SK-N-SH (cell line): ENCODE measurements at regions not wholly inside any gene's neighbourhood (a gene's known extent, or its start where the extent isn't known, plus 50 kb on each side); places are given as distances from the start of the nearest gene placed in this dataset.
A peak's percentile ranks its signal among the peaks of the same experiment; 100 is the strongest.

ENCODE experiments used
- CTCF ChIA-PET: fragments of 300-600, 350-600 bp; formaldehyde crosslinking; extraction: SDS; loops from one replicate; lab custom pipeline; 2021; lab: Yijun Ruan, JAX
- POLR2A ChIA-PET: fragments of 350-600 bp; sonication (Branson Sonifier 250); formaldehyde crosslinking; extraction: SDS; loops from one replicate; lab custom pipeline; 2020; ENCODE audit warnings: antibody characterized with exemption, inconsistent platforms; lab: Yijun Ruan, JAX
- DNase-seq: peaks from one replicate; pipeline ENCODE4 v3.0.0; 2012
- H2AFZ ChIP-seq: fragments of 200-600 bp; sonication (generic); 2 replicates; pipeline ENCODE4 v1.8.1; 2016; ENCODE audit warnings: antibody characterized with exemption, mild to moderate bottlenecking, low read depth
- H3F3A ChIP-seq: fragments of 200-600 bp; sonication (generic); replicated peaks from 2 replicates; pipeline ENCODE3; 2016; ENCODE audit warnings: antibody characterized with exemption, mild to moderate bottlenecking; ENCODE audit not compliant: insufficient read depth
- H3K27ac ChIP-seq, 2 experiments: fragments of 200-500 bp in 1 of 2; fragments of 200-600 bp in 1 of 2; sonication (Bioruptor generic) in 1 of 2; sonication (generic), shearing (Covaris generic) in 1 of 2; 2 replicates each; pipeline versions ENCODE4 v1.5.1 to v1.6.1; 2014 to 2016; ENCODE audit warnings: low read depth in 2 of 2, inconsistent platforms in 1 of 2, low read length in 1 of 2, mild to moderate bottlenecking in 1 of 2, mixed read lengths in 1 of 2
- H3K27me3 ChIP-seq: fragments of 200-600 bp; sonication (generic), shearing (Covaris generic); 2 replicates; pipeline ENCODE4 v1.6.1; 2016; ENCODE audit warnings: mixed run types; ENCODE audit not compliant: insufficient read depth
- H3K36me3 ChIP-seq, 2 experiments: fragments of 200-500 bp in 1 of 2; fragments of 200-600 bp in 1 of 2; sonication (Bioruptor generic) in 1 of 2; sonication (generic) in 1 of 2; replicated peaks in 1 of 2; 2 replicates each; pipeline versions ENCODE3 to v1.5.1; 2014 to 2016; ENCODE audit warnings: low read length in 1 of 2, mild to moderate bottlenecking in 1 of 2; ENCODE audit not compliant: insufficient read depth in 2 of 2, control insufficient read depth in 1 of 2
- H3K4me1 ChIP-seq, 2 experiments: fragments of 200-500 bp in 1 of 2; fragments of 200-600 bp in 1 of 2; sonication (Bioruptor generic) in 1 of 2; sonication (generic), shearing (Covaris generic) in 1 of 2; 2 replicates each; pipeline versions ENCODE4 v1.5.1 to v1.6.1; 2014 to 2016; ENCODE audit warnings: low read depth in 1 of 2, low read length in 1 of 2, mixed run types in 1 of 2; ENCODE audit not compliant: insufficient read depth in 2 of 2, control insufficient read depth in 1 of 2
- H3K4me2 ChIP-seq: fragments of 200-600 bp; sonication (generic), shearing (Covaris generic); 2 replicates; pipeline ENCODE4 v1.6.1; 2017; ENCODE audit warnings: mixed run types
- H3K4me3 ChIP-seq, 2 experiments: fragments of 200-500 bp in 1 of 2; fragments of 200-600 bp in 1 of 2; sonication (Bioruptor generic) in 1 of 2; sonication (generic), shearing (Covaris generic) in 1 of 2; 2 replicates each; pipeline versions ENCODE4 v1.5.1 to v1.8.1; 2014 to 2016; ENCODE audit warnings: low read depth in 2 of 2, inconsistent platforms in 1 of 2, low read length in 1 of 2, mild to moderate bottlenecking in 1 of 2, mixed read lengths in 1 of 2, moderate library complexity in 1 of 2
- H3K79me2 ChIP-seq: fragments of 200-600 bp; sonication (generic); 2 replicates; pipeline ENCODE4 v1.8.1; 2017; ENCODE audit warnings: mild to moderate bottlenecking; ENCODE audit not compliant: insufficient read depth
- H3K9ac ChIP-seq: fragments of 200-600 bp; sonication (generic); 2 replicates; pipeline ENCODE4 v1.6.1; 2017; ENCODE audit warnings: mixed run types
- H3K9me2 ChIP-seq: fragments of 200-600 bp; sonication (generic); 2 replicates; pipeline ENCODE4 v1.6.1; 2017; ENCODE audit warnings: mixed run types
- H3K9me3 ChIP-seq: fragments of 200-600 bp; sonication (generic); 2 replicates; pipeline ENCODE4 v1.6.1; 2017; ENCODE audit warnings: mixed run types, mild to moderate bottlenecking, moderate library complexity
- H4K20me1 ChIP-seq: fragments of 200-600 bp; sonication (generic); 2 replicates; pipeline ENCODE4 v1.6.1; 2017; ENCODE audit warnings: mild to moderate bottlenecking, mixed run types; ENCODE audit not compliant: insufficient read depth
- CHD2 ChIP-seq: fragments of 150-350 bp; IDR thresholded peaks from 2 replicates; pipeline ENCODE4 v1.6.1; 2018; ENCODE audit warnings: low read length; ENCODE audit not compliant: partially characterized antibody
- CTCF ChIP-seq: fragments of 200-600 bp; sonication (generic); IDR thresholded peaks from 2 replicates; pipeline ENCODE4 v1.6.1; 2017; ENCODE audit warnings: antibody characterized with exemption, mild to moderate bottlenecking, moderate library complexity
- EZH2phosphoT487 ChIP-seq: fragments of 200-600 bp; sonication (generic); IDR thresholded peaks from 2 replicates; pipeline ENCODE4 v1.6.1; 2017; ENCODE audit warnings: low read depth, mixed run types, mild to moderate bottlenecking, antibody characterized with exemption, moderate library complexity, borderline replicate concordance
- FOXJ3 ChIP-seq: sonication (generic); formaldehyde crosslinking; IDR thresholded peaks from 2 replicates; pipeline ENCODE4 v1.5.1; 2020; ENCODE audit warnings: mild to moderate bottlenecking, missing genetic modification reagents
- IRF3 ChIP-seq: fragments of 150-350 bp; IDR thresholded peaks from 2 replicates; pipeline ENCODE4 v1.6.1; 2016; ENCODE audit warnings: mild to moderate bottlenecking, low read depth, low read length
- MEF2A ChIP-seq: IDR thresholded peaks from 2 replicates; pipeline ENCODE4 v1.4.0; 2012; ENCODE audit warnings: low read depth, borderline replicate concordance
- NFIC ChIP-seq: IDR thresholded peaks from 2 replicates; pipeline ENCODE4 v1.4.0; 2012; ENCODE audit warnings: borderline replicate concordance
- POLR2AphosphoS5 ChIP-seq: IDR thresholded peaks from 2 replicates; pipeline ENCODE4 v1.6.1; 2012; ENCODE audit warnings: low read depth, low read length
- RCOR1 ChIP-seq: fragments of 150-350 bp; IDR thresholded peaks from 2 replicates; pipeline ENCODE4 v1.6.1; 2017; ENCODE audit warnings: antibody characterized with exemption, low read length
- REST ChIP-seq: IDR thresholded peaks from 2 replicates; pipeline ENCODE4 v1.6.1; 2012; ENCODE audit warnings: mild to moderate bottlenecking, low read depth, low read length, moderate library complexity
- TCF12 ChIP-seq: IDR thresholded peaks from 2 replicates; pipeline ENCODE4 v1.4.0; 2012
- USF1 ChIP-seq: IDR thresholded peaks from 2 replicates; pipeline ENCODE4 v1.4.0; 2012; ENCODE audit warnings: low read depth, borderline replicate concordance
- YY1 ChIP-seq: IDR thresholded peaks from 2 replicates; pipeline ENCODE4 v1.4.0; 2012; ENCODE audit warnings: low read depth, mild to moderate bottlenecking
- WGBS: methylation state at CpG from one replicate; pipeline ENCODE4 v1.1.6; 2017; ENCODE audit warnings: low lambda C conversion rate; 5-methylcytosine and 5-hydroxymethylcytosine counted together

- TF ChIP-seq USF1 (no peak), POLR2AphosphoS5 (no peak), FOXJ3 (CRISPR knock-in tag) (no peak), NFIC (no peak), EZH2phosphoT487 (no peak)
- TF ChIP-seq, all 33 proteins: peak for 0
These were observed 167.8 kb upstream of the NCAM1 start (continued) for GRCh38 chr11:112793416-112793815.

- Histone ChIP-seq H3K4me3 (no peak overlapping the region), H3K27ac (no peak overlapping the region), H3K79me2 (no peaks in the 10 kb centered on the region), H3F3A (no peaks in the 10 kb centered on the region), H3K9ac (no peak overlapping the region), H3K36me3 (no peaks in the 10 kb centered on the region), H3K4me1 (peaks cover 0 to 20% of the 10 kb centered on the region in 2 experiments; a peak in 1 of 4 replicates), H3K9me2 (no peaks in the 10 kb centered on the region), H2AFZ (no peak overlapping the region), H3K4me2 (no peak overlapping the region), H3K27me3 (no peaks in the 10 kb centered on the region), H4K20me1 (no peaks in the 10 kb centered on the region), H3K9me3 (no peaks in the 10 kb centered on the region)
- WGBS = 81% methylated on average over 2 of the region's 2 CpGs
- TF ChIP-seq YY1 = no peak
- no peak for TF ChIP-seq CHD2
- no peak for TF ChIP-seq MEF2A
- no peak for TF ChIP-seq IRF3
- TF ChIP-seq CTCF = no peak
- TF ChIP-seq RCOR1 = no peak
- TF ChIP-seq REST = peak; percentile 12; the same call in 1 of the 2 replicates
- no peak for TF ChIP-seq TCF12
- no peak for DNase-seq
- ChIA-PET POLR2A (no interaction called here), CTCF (interaction anchor here (0.6 to 2.8 kb wide), 15 partner anchors 10 to 495 kb away, joined by 3 to 20 read pairs (median 4); no protein-coding TSS in a partner anchor)
These were observed 166.8 kb upstream of the NCAM1 start for GRCh38 chr11:112794331-112794846.
